GM12865 (cell line): ENCODE measurements at regions not wholly inside any gene's neighbourhood (a gene's known extent, or its start where the extent isn't known, plus 50 kb on each side); places are given as distances from the start of the nearest gene placed in this dataset.
"Not testable (repeated sequence)": the region's sequence is repeated elsewhere in the genome, so short reads cannot be mapped to it uniquely, and the experiment has no call there.

Experiments
- DNase-seq: peaks from one replicate; pipeline ENCODE4 v3.0.0; 2010; ENCODE audit warnings: low read depth
- H3K4me3 ChIP-seq: 2 replicates; pipeline ENCODE4 v1.5.1; 2011; ENCODE audit warnings: mild to moderate bottlenecking, low read depth, low read length, control low read depth
- TF ChIP-seq, protein P1 (sequence below): IDR thresholded peaks from 2 replicates; pipeline ENCODE4 v1.5.1; 2011; ENCODE audit warnings: low read length, control low read depth, low read depth, inconsistent platforms; ENCODE audit not compliant: insufficient read depth; ENCODE audit errors: missing control alignments

DNA sequence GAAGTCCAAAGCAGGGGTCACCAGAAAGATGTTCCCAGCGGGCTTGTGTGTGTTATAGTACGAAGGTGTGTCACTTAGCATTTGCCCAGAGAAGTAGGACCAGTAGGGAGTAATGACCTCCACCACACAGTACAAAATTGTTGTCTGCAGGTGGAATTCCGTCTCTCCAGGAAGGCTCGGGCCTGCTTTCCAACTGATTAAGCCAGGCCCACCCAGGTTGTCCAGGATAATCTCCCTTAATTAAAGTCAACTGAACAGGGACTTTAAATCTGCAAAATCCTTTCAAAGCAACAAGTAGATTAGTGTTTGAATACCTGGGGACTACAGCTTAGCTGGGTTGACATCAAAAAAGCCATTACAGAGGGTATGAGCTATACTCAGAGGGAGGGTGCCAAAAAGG, 131.3 kb downstream of the BACH1 start:
- no peak overlapping the region for H3K4me3 ChIP-seq
- no peak for DNase-seq
- TF ChIP-seq, protein P1, sequence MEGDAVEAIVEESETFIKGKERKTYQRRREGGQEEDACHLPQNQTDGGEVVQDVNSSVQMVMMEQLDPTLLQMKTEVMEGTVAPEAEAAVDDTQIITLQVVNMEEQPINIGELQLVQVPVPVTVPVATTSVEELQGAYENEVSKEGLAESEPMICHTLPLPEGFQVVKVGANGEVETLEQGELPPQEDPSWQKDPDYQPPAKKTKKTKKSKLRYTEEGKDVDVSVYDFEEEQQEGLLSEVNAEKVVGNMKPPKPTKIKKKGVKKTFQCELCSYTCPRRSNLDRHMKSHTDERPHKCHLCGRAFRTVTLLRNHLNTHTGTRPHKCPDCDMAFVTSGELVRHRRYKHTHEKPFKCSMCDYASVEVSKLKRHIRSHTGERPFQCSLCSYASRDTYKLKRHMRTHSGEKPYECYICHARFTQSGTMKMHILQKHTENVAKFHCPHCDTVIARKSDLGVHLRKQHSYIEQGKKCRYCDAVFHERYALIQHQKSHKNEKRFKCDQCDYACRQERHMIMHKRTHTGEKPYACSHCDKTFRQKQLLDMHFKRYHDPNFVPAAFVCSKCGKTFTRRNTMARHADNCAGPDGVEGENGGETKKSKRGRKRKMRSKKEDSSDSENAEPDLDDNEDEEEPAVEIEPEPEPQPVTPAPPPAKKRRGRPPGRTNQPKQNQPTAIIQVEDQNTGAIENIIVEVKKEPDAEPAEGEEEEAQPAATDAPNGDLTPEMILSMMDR: no peak

DNA sequence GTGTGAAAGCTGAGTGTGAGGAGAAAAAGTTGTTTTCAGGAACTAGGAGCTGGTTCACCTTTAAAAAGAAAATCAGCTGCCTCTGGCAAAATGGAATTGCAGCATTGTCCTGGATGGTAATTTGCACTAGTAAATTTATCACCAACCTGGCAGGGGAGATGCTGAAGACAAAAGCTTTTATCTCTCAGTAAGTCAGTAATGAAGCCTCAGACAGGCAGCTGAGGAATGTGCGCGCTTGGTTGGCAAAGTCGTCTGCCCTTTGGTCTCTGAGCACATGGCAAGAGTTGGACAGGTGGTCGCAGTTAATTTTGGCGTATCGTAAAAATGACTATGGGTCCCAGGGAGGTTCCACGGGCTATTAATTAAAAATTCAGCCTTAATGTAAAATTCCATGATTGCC, 131.9 kb downstream of the BACH1 start:
- DNase-seq: no peak
- TF ChIP-seq, protein P1: no peak
- no peak overlapping the region for H3K4me3 ChIP-seq

DNA sequence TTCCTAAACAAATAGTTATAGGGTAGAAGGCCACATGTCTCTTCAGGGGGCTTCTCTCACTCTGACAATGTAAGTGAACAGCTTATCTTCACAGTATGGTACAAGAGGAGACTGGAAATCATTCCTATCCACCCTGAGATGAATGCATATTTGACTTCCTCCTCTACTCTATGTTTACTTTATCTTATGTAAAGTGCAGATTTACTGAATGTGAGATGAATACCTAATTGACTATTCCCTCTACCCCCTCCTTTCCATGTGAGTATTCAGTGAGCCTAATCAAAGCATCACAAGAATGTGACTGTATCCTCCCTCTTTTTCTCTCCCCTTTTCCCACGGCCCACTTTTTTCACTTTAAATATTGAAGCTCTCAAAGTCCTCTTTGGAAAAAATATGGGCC, 132.5 kb downstream of the BACH1 start:
- H3K4me3 ChIP-seq: no peak overlapping the region
- TF ChIP-seq, protein P1: no peak
- no peak for DNase-seq

DNA sequence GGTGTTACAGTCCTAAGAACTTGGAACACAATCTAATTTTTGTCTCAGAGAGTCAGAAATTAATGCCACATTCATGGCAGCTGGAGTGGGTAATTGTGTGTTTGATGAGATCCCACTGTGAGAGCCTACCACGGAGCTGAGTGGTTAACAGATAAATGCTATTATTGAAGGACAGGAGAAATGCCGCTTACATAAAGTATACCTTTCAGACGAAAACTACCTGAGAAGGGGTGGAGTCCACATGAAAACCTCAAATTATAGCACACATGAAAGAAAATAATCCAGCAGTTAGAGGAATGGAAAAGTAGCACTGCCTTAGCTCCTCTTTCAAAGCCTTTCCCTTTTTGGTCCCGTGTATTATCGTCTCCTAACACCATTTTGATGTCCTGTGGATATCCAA, 133.0 kb downstream of the BACH1 start:
- no peak for DNase-seq
- H3K4me3 ChIP-seq: no peak overlapping the region
- TF ChIP-seq, protein P1: no peak

GRCh38 chr21:29433366-29434059, 134.8 kb downstream of the BACH1 start:
- TF ChIP-seq, protein P1: no peak
- no peak for DNase-seq
- no peak overlapping the region for H3K4me3 ChIP-seq

DNA sequence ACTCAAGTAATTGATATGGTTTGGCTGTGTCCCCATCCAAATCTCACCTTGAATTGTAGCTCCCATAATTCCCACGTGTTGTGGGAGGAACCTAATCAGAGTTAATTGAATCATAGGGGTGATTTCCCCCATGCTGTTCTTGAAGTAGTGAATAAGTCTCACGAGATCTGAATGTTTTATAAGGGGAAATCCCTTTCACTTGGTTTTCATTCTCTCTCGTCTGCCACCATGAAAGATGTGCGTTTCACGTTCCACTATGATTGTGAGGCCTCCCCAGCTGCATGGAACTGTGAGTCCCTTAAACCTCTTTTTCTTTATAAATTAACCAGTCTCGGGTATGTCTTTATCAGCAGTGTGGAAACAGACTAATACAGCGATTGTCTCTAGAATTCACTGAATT, 135.4 kb downstream of the BACH1 start:
- TF ChIP-seq, protein P1: no peak

DNA sequence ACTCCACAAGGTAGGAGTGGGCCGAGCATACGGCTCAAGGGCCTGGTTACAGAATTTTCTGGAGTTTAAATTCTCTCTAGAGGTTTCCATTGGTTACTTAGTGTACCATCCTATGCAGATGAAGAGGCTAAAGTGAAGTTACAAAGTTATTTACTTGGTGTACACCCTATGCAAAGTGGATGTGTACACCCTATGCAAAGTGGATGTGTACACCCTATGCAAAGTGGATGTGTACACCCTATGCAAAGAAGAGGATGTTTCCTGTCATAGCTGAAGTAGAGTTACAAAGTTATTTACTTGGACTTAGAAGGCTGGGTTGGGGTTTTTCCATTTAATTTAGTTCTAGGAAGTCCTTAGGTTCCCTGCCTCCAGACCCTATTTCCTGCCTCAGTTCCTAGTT, 136.3 kb downstream of the BACH1 start:
- not testable (repeated sequence) for H3K4me3 ChIP-seq, DNase-seq

More for the DNA sequence above, 135.4 kb downstream of the BACH1 start:
- H3K4me3 ChIP-seq: no peak overlapping the region
- no peak for DNase-seq
